Right lobe of liver (tissue), 6 donors: ENCODE measurements at regions not wholly inside any gene's neighbourhood (a gene's known extent, or its start where the extent isn't known, plus 50 kb on each side); places are given as distances from the start of the nearest gene placed in this dataset.
A peak's percentile ranks its signal among the peaks of the same experiment; 100 is the strongest.
"Not testable (repeated sequence)": the region's sequence is repeated elsewhere in the genome, so short reads cannot be mapped to it uniquely, and the experiment has no call there.

Source experiments
- ATAC-seq, 4 donors: fragments of 200-7000 bp; cut with Tn5 transposase; one replicate each; pipeline ENCODE4 v1.9.1; 2020; ENCODE audit warnings: mild to moderate bottlenecking in 4 of 4, moderate library complexity in 4 of 4
- DNase-seq, 3 donors: peaks; one replicate each; pipeline ENCODE4 v3.0.0-alpha.2; 2020
- H3K27ac ChIP-seq, 3 donors: fragments of 200-600 bp; one replicate each; pipeline ENCODE4 v1.8.0; 2022
- H3K27me3 ChIP-seq, 2 donors: fragments of 200-600 bp; one replicate each; pipeline ENCODE4 v1.8.0; 2022
- H3K36me3 ChIP-seq, 4 donors: fragments of 200-600 bp; sonication (generic) in 1 of 4; one replicate each; pipeline versions ENCODE4 v1.5.1 to v1.8.0; 2017 to 2022; ENCODE audit warnings: control low read depth in 1 of 4
- H3K4me1 ChIP-seq, 4 donors: fragments of 200-600 bp; sonication (generic) in 1 of 4; one replicate each; pipeline versions ENCODE4 v1.5.1 to v1.8.0; 2017 to 2022; ENCODE audit warnings: control low read depth in 1 of 4
- H3K4me3 ChIP-seq, 3 donors: fragments of 200-600 bp; one replicate each; pipeline ENCODE4 v1.8.0; 2022
- H3K9me3 ChIP-seq, 4 donors: fragments of 200-600 bp; sonication (generic) in 1 of 4; one replicate each; pipeline versions ENCODE4 v1.5.1 to v1.8.0; 2017 to 2022; ENCODE audit warnings: control low read depth in 1 of 4
- POLR2A ChIP-seq: fragments of 450-650 bp; IDR thresholded peaks from one replicate; pipeline ENCODE4 v1.6.1; 2017; ENCODE audit warnings: antibody characterized with exemption, mild to moderate bottlenecking
- WGBS: methylation state at CpG from one replicate; pipeline ENCODE4 v1.1.6; 2018; ENCODE audit warnings: low coverage, low lambda C conversion rate; ENCODE audit not compliant: insufficient coverage; ENCODE audit errors: missing lambda C conversion rate; 5-methylcytosine and 5-hydroxymethylcytosine counted together
- intact Hi-C, 2 donors: fragments of 100-400 bp; cut with DNase I; formaldehyde crosslinking; loops; one replicate each; pipeline versions ENCODE4 v1.11.2 to v1.14.1; 2022
- TF ChIP-seq, protein P1 (sequence below), 4 donors: fragments of 200-600 bp in 3 of 4; fragments of 450-650 bp in 1 of 4; IDR thresholded peaks; one replicate each; pipeline versions ENCODE4 v1.5.1 to v1.8.0; 2016 to 2022; ENCODE audit warnings: antibody characterized with exemption in 4 of 4, mild to moderate bottlenecking in 2 of 4
- donor health status: DM: no; HTN: yes; CAD: no.
- donor health status: DM: no; HTN: no; CAD: no.
- donor health status: DM: no; HTN: no; CAD: no.
- donor health status: DM: no; HTN: yes; CAD: no.
- donor health status: DM: no; HTN: yes; CAD: no.

DNA sequence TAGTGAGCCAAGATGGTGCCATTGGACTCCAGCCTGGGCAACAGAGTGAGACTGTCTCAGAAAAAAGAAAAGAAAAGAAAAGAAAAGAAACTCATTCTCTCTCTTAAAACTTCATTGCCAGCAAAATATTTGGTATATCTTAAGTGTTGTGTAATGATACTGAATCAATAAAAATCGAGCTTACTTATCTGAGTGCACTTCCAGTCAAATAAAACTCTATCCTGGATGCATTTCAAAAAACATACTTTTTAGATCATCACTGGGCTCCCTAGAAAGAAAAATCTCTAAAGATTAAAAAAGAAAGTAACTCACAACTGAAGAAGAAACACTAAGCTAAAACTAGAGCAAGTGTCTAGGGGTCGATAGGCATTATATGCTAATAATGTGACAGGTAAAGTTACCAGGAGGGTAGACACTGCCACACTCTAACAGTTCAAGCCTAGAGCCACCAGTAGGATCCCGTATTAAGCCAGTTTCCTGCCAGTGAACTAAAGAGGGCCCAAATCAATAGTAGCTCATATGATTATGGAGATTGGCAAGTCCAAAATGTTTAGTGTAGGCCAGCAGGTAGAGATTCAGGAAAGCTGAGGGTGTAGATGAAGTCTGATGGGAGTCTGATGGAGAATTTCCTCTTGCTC lies 242.1 kb upstream of the CYRIA start:
- Histone ChIP-seq H3K36me3 (no peaks in the 10 kb centered on the region), H3K27ac (peak overlapping the region in 1 of 3 donors; percentile 35), H3K4me1 (peaks cover 0 to 19% (median 3%) of the 10 kb centered on the region in 4 donors), H3K27me3 (no peaks in the 10 kb centered on the region), H3K9me3 (no peaks in the 10 kb centered on the region), H3K4me3 (no peak overlapping the region)
- 32% methylated on average over 3 of the region's 3 CpGs for WGBS
- intact Hi-C loops, result no loop called here
- no peak for DNase-seq
- TF ChIP-seq, protein P1, sequence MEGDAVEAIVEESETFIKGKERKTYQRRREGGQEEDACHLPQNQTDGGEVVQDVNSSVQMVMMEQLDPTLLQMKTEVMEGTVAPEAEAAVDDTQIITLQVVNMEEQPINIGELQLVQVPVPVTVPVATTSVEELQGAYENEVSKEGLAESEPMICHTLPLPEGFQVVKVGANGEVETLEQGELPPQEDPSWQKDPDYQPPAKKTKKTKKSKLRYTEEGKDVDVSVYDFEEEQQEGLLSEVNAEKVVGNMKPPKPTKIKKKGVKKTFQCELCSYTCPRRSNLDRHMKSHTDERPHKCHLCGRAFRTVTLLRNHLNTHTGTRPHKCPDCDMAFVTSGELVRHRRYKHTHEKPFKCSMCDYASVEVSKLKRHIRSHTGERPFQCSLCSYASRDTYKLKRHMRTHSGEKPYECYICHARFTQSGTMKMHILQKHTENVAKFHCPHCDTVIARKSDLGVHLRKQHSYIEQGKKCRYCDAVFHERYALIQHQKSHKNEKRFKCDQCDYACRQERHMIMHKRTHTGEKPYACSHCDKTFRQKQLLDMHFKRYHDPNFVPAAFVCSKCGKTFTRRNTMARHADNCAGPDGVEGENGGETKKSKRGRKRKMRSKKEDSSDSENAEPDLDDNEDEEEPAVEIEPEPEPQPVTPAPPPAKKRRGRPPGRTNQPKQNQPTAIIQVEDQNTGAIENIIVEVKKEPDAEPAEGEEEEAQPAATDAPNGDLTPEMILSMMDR (IDR thresholded peaks at IDR 0.05), result no peak
- no peak for TF ChIP-seq POLR2A
- ATAC-seq, result peak; percentile 72 to 89 (median 81)

DNA sequence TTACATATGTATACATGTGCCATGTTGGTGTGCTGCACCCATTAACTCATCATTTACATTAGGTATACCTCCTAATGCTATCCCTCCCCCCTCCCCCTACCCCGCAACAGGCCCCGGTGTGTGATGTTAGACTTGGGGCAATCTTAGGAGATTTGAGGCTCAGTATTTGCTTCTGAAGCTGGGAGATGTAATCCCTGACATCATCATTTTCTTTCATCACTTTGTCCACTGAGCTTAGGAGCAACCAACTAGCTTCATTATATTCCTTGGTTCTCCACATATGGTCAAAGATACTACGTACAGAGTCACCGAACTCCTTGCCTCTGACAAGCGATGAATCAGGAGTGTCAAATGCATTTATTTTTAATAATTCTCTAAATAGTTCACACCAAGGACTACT lies 239.7 kb upstream of the CYRIA start:
- DNase-seq, ATAC-seq, H3K36me3 ChIP-seq, H3K27me3 ChIP-seq, H3K4me3 ChIP-seq, H3K9me3 ChIP-seq, H3K27ac ChIP-seq, intact Hi-C loops: not testable (repeated sequence)
- WGBS, result 87% methylated on average over 3 of the region's 5 CpGs
- peaks cover 0 to 22% (median 3%) of the 10 kb centered on the region in 4 donors for H3K4me1 ChIP-seq

DNA sequence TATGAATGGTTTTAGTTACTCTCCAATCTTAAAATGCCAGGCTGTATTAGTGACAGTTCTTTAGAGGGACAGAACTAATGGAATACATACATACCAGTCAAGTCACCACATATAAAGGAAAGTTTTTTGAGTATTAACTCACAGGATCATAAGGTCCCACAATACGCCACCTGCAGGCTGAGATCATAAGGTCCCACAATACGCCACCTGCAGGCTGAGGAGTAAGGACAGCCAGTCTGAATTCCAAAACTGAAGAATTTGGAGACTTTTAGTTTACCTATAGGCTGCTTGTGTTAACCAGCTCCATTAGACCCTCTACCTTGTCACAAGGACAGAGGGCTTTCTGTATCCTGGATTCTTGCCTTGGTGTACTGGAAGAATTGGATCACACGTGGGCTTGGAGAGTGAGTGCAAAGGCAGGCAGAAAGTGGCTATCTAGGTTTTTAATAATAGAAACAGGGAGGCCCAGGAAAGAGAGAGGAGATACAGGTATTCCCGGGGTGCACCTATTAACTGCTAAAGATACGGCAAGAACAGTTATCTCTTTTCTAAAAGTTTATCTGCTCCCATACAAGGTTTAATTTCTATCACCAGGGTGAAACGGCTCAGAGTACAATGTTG lies 234.9 kb upstream of the CYRIA start:
- Histone ChIP-seq H3K36me3 (no peaks in the 10 kb centered on the region), H3K4me3 (no peak overlapping the region), H3K9me3 (no peaks in the 10 kb centered on the region), H3K4me1 (peaks cover 0 to 6% (median 0%) of the 10 kb centered on the region in 4 donors), H3K27ac (no peak overlapping the region), H3K27me3 (no peaks in the 10 kb centered on the region)
- 62% methylated on average over 6 of the region's 6 CpGs for WGBS
- TF ChIP-seq POLR2A, result no peak
- TF ChIP-seq, protein P1 (IDR thresholded peaks at IDR 0.05), result peak; percentile 58 to 67 (median 64)
- ATAC-seq (peak; percentile 82 to 92 (median 92)), DNase-seq (peak in 2 of 3 donors; percentile 28 to 57)
- intact Hi-C loops, result no loop called here

DNA sequence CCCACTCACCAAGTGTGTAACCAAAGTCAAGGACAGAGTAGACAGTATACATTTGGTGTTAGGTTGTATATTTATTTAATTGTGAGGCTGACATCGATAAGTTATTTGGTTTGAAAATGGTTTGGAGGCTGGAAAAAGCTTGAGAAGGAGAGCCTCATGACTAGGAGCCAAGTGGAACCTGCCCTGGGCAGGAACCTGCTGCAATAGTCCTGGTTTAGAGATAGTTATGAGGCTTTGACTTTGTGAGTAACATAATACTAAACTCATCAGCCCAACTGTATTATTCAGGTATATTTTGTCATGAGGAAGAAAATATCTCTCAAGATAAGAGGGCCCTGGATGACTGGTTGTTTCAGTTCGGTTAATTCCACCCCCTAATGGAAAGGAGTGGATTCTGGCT lies 234.3 kb upstream of the CYRIA start:
- peaks cover 0 to 6% (median 0%) of the 10 kb centered on the region in 4 donors for H3K4me1 ChIP-seq
- peak; percentile 74 to 93 (median 82) for ATAC-seq
- H3K9me3 ChIP-seq, result no peaks in the 10 kb centered on the region
- H3K27ac ChIP-seq, result no peak overlapping the region
- 47% methylated on average over 2 of the region's 2 CpGs for WGBS
- intact Hi-C loops, result no loop called here
- H3K4me3 ChIP-seq, result no peak overlapping the region
- H3K36me3 ChIP-seq, result no peaks in the 10 kb centered on the region
- TF ChIP-seq, protein P1 (IDR thresholded peaks at IDR 0.05), result no peak
- no peak for TF ChIP-seq POLR2A
- no peak for DNase-seq
- no peaks in the 10 kb centered on the region for H3K27me3 ChIP-seq

DNA sequence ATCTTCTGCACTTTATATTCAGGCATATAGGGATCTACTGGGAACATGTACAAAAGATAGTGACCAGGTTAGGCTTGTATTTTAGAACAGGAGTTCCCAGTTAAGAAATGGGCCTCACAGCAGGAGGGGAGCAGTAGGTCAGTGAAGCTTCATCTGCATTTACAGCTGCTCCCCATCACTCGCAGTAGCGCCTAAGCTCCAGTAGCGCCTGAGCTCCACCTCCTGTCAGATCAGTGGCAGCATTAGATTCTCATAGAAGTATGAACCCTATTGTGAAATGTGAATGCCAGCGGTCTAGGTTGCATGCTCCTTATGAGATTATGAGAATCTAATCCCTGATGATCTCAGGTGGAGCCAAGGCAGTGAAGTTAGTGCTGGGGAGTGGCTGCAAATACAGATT lies 224.4 kb upstream of the CYRIA start:
- Histone ChIP-seq H3K27ac (no peak overlapping the region), H3K36me3 (no peaks in the 10 kb centered on the region), H3K4me1 (no peaks in the 10 kb centered on the region), H3K4me3 (no peak overlapping the region), H3K27me3 (no peaks in the 10 kb centered on the region), H3K9me3 (no peaks in the 10 kb centered on the region)
- intact Hi-C loops, result no loop called here
- ATAC-seq, result peak; percentile 37 to 79 (median 60)
- DNase-seq, result no peak
- WGBS, result 84% methylated on average over 4 of the region's 4 CpGs
- no peak for TF ChIP-seq POLR2A
- TF ChIP-seq, protein P1 (IDR thresholded peaks at IDR 0.05), result peak in 2 of 4 donors; percentile 22 to 31
